ENCODE measurements at regions not wholly inside any gene's neighbourhood (a gene's known extent, or its start where the extent isn't known, plus 50 kb on each side); places are given as distances from the start of the nearest gene placed in this dataset.
A peak's percentile ranks its signal among the peaks of the same experiment; 100 is the strongest.

DNA sequence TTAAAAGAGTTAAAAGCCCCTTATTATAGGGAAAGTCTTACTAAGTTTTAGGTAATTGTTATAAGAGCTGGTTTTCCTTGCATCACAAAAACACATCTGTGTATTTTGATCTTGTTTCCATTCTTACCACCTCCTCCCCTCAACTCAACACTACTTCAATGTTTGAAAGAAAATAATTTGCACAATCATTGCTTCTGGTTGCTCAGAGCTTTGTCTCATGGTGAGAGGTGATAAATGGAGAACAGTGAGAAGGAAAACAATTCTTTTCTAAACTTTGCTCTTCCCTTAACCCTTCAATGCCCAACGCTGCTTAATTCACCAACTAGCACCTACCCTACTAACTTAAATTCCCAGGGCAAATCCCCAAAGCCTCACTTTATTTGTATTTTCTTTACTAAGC is 268.1 kb upstream of the LINC00305 start:
- no peaks in the 10 kb centered on the region for H3K27me3 Mint-ChIP-seq (ENCODE audit: unreplicated experiment)
- no peak overlapping the region for H3K27ac Mint-ChIP-seq (ENCODE audit: unreplicated experiment)
- H3K36me3 Mint-ChIP-seq (ENCODE audit: low read depth, unreplicated experiment), result no peaks in the 10 kb centered on the region
- H3K9me3 Mint-ChIP-seq (ENCODE audit: unreplicated experiment), result no peaks in the 10 kb centered on the region
- no peak for DNase-seq (ENCODE audit: low spot score)
- no peak overlapping the region for H3K4me3 Mint-ChIP-seq (ENCODE audit: unreplicated experiment)
- peaks cover 3% of the 10 kb centered on the region for H3K4me1 Mint-ChIP-seq (ENCODE audit: unreplicated experiment)
- TF ChIP-seq CTCF (IDR thresholded peaks at IDR 0.05; ENCODE audit: unreplicated experiment), result no peak

- Mint-ChIP-seq H3K27ac (ENCODE audit: unreplicated experiment) (no peak overlapping the region), H3K4me3 (ENCODE audit: unreplicated experiment) (no peak overlapping the region), H3K27me3 (ENCODE audit: unreplicated experiment) (no peaks in the 10 kb centered on the region), H3K4me1 (ENCODE audit: unreplicated experiment) (peaks cover 9% of the 10 kb centered on the region), H3K9me3 (ENCODE audit: unreplicated experiment) (no peaks in the 10 kb centered on the region), H3K36me3 (ENCODE audit: low read depth, unreplicated experiment) (no peaks in the 10 kb centered on the region)
- no peak for DNase-seq (ENCODE audit: low spot score)
- TF ChIP-seq CTCF (IDR thresholded peaks at IDR 0.05; ENCODE audit: unreplicated experiment), result no peak
Observed at GRCh38 chr18:64415218-64415617, 266.3 kb upstream of the LINC00305 start.

DNA sequence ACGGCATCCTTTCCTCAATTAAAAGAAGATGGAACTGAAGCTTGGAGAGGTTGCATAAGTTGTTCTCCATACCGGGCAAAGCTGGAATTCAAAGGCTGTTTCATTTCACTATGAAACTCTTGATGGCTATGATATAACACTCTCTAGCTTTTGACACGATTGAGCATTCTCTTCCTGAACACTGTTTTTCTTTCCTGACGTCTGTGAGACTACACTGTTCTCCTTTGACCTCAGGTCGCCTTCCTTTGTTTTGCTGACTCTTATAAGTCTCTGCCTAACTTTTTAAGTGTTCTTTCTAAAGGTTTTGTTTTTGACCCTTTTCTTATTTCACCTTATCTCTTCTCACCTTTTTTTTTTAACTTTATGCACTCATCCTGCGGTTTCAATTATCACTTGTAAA is 261.8 kb upstream of the LINC00305 start:
- DNase-seq (ENCODE audit: low spot score), result no peak
- H3K9me3 Mint-ChIP-seq (ENCODE audit: unreplicated experiment), result no peaks in the 10 kb centered on the region
- TF ChIP-seq CTCF (IDR thresholded peaks at IDR 0.05; ENCODE audit: unreplicated experiment), result no peak
- peaks cover 6% of the 10 kb centered on the region for H3K4me1 Mint-ChIP-seq (ENCODE audit: unreplicated experiment)
- H3K36me3 Mint-ChIP-seq (ENCODE audit: low read depth, unreplicated experiment), result no peaks in the 10 kb centered on the region
- H3K27me3 Mint-ChIP-seq (ENCODE audit: unreplicated experiment), result no peaks in the 10 kb centered on the region
- H3K27ac Mint-ChIP-seq (ENCODE audit: unreplicated experiment), result no peak overlapping the region
- H3K4me3 Mint-ChIP-seq (ENCODE audit: unreplicated experiment), result no peak overlapping the region

GRCh38 chr18:64409511-64409910 is 260.6 kb upstream of the LINC00305 start:
- H3K36me3 Mint-ChIP-seq (ENCODE audit: low read depth, unreplicated experiment), result no peaks in the 10 kb centered on the region
- H3K4me1 Mint-ChIP-seq (ENCODE audit: unreplicated experiment), result peaks cover 6% of the 10 kb centered on the region
- DNase-seq (ENCODE audit: low spot score), result peak; percentile 25
- H3K27me3 Mint-ChIP-seq (ENCODE audit: unreplicated experiment), result no peaks in the 10 kb centered on the region
- H3K27ac Mint-ChIP-seq (ENCODE audit: unreplicated experiment), result no peak overlapping the region
- peak; percentile 62 for TF ChIP-seq CTCF (IDR thresholded peaks at IDR 0.05; ENCODE audit: unreplicated experiment)
- no peaks in the 10 kb centered on the region for H3K9me3 Mint-ChIP-seq (ENCODE audit: unreplicated experiment)
- H3K4me3 Mint-ChIP-seq (ENCODE audit: unreplicated experiment), result no peak overlapping the region

- H3K27ac Mint-ChIP-seq (ENCODE audit: unreplicated experiment), result no peak overlapping the region
- TF ChIP-seq CTCF (IDR thresholded peaks at IDR 0.05; ENCODE audit: unreplicated experiment), result no peak
- H3K36me3 Mint-ChIP-seq (ENCODE audit: low read depth, unreplicated experiment), result no peaks in the 10 kb centered on the region
- H3K27me3 Mint-ChIP-seq (ENCODE audit: unreplicated experiment), result no peaks in the 10 kb centered on the region
- H3K4me3 Mint-ChIP-seq (ENCODE audit: unreplicated experiment), result no peak overlapping the region
- DNase-seq (ENCODE audit: low spot score), result no peak
- no peaks in the 10 kb centered on the region for H3K9me3 Mint-ChIP-seq (ENCODE audit: unreplicated experiment)
- peaks cover 6% of the 10 kb centered on the region for H3K4me1 Mint-ChIP-seq (ENCODE audit: unreplicated experiment)
Observed at GRCh38 chr18:64407606-64408005, 258.7 kb upstream of the LINC00305 start.

All from endothelial cell (in vitro differentiated cells).